NCI-H187 (cell line): ENCODE measurements at regions not wholly inside any gene's neighbourhood (a gene's known extent, or its start where the extent isn't known, plus 50 kb on each side); places are given as distances from the start of the nearest gene placed in this dataset.
"Not testable (repeated sequence)": the region's sequence is repeated elsewhere in the genome, so short reads cannot be mapped to it uniquely, and the experiment has no call there.

Experiments
- DNase-seq, 2 experiments: peaks; one replicate each; lab custom pipeline; 2025; lab: John Stamatoyannopoulos, UW

DNA sequence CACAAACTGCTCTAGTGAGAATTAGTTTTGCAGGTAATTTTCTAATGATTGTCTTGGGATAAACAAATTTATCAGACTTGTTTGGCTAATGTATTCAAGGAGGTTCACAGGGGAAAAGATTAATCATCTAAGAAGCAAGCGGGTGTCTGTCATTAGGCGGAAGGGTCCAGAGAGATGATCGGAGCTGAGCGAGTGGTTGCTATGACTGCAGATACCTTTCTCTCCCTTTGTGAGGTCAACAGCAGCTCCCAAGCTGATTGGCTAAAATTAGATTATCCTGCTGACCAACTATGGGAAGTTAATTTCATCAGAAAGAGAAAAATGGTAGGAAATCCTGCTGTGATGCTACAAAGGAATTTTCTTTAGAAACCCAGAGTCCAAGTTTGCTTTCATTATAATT, 276.0 kb downstream of the SOX2 start:
- no peak for DNase-seq

DNA sequence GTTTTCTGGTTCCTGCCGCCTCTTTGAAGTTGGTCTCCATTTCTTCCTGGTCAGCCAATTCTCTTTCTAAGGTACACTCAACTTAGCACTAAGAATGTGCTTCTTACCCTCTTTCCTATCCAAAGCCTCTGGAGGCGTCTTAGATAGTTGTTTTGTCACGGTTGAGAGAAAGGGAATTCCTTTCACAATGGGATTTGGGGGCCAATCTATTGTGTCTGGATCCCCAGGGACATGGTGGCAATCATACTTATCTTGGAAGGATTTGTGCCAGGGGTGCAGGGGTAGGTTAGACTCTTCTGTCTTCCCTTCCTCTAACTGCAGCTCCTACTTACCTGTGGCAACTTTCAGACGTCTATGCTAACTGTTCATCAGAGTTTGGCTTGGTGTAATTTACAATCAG, 287.1 kb downstream of the SOX2 start:
- DNase-seq = no peak

DNA sequence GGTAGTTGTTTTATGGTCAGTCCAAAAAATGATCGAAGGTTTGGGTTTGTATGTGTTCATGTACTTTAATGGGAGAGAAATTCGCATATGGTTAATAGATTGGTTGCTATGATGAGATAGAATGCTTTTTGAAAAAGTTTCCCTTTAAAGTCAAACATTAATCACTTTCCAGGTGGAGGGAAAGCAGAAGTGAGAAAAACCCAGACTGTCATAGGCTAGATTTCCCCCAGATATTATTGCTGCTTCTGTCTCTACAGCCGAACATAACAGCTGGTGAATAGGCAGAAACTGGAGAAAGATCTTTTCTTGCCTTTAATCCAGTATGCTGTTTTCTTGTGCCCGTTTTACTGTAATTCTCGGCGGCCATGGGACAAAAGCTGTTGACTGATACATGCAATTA, 287.6 kb downstream of the SOX2 start:
- DNase-seq = no peak

DNA sequence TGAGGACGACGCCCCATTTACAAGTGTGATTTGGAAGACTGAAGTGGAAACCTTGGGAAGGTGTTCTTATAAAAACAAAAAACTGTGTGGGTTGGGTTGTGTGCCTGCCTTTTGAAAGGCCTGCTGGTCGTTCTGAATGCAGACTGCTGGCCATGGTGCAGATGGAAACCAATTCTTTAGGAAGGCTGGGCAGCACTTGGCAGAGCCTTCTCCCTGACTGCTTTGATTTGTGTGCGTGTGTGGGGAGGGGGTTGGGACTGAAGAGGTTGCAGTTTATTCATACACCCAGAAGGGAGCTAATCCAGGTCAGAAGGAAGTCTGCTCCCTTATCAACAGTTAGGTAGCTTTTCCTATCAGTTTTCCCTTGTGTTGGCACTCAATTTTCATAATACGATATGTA, 288.7 kb downstream of the SOX2 start:
- no peak for DNase-seq

DNA sequence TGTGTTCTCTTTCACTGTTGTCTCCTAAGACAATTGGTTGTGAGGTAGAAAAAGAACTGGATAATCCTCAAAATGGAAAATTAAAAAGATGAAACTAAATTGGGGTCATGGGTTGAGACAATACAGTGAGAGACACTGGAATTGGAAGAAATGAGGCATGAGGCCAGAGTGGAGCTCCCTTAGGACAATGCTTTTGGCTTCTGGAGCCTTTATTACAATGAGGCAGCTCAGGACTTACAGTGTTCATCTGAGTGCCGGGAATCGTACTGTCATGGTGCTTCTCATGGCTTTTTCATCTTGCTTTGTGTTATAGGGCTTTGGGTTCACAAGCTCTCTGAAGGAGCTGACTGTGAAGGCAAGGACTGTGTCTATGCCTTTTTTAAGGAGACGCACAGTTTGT, 293.5 kb downstream of the SOX2 start:
- no peak for DNase-seq

DNA sequence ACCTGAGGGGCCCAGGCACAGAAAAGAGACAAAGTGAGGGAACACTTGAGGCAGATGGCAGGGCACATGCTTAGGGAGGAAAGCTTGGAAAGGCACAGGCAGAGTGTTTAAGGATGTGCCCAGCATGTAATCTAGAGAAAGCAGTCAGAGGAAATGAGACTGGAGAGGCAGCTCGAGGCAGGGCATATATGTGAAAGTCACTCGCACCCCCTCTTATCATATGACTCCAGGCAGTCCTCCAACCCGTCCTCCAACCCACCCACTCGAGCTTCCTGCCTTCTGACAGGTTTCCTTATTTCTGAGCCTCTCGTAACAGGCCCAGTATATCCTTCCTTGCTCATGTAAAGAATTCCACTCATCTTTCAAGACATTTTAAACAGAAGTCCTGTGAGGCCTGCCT, 294.0 kb downstream of the SOX2 start:
- no peak for DNase-seq

DNA sequence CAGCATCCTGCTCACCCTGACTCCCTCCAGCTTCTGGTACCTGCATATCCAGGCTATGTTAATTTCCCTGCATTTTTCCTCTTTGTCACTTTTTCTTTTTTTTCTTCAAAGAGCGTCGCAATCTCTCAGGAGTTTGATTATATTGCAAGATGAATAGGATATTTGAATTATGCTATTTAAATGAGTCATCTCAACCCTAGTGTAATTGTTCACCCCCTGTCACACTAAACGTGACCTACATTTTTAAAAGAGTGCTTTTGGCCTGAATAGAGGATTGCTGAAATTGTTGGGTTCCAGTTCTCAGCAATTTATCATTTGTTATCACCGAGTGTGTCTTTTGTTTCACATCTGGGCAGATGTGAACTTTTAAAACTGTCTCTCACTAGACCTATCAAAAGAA, 294.7 kb downstream of the SOX2 start:
- DNase-seq = no peak

DNA sequence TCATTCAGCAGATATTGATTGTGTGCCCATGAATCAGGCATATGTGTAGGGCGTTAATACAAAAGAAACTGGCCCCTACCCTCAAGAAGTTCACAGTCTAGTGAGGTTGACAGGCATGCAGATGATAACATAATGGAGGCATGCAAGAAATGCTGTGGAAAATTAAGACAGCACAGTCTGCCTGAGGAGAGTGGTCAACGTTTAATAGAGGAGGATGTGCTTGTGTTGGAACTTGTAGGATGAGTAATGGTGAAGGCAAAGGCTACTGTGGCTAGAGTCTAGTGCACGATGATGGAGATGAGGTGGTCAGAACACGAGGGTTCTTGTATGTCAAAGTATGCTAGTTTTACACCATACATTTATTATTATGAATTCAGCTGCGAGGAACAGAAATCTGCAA, 295.7 kb downstream of the SOX2 start:
- no peak for DNase-seq

DNA sequence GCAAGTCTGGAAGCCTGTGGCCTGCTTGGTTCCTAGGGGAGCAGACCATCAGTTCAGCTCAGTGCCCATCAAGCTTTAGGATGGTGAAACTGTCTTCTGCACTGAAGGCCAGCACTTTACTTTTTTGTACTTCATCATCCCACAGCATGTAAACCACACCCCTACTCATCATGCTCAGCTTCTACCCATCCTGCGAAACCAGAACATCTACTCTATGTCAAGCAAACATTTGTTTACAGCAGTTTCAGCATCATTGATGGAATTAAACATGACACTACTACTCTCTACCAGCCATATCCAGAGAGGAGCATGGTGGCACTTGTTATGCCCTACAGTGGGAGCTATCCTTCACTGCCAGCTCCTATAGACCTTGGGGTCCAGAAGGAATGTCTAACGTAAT, 306.6 kb downstream of the SOX2 start:
- DNase-seq = no peak

DNA sequence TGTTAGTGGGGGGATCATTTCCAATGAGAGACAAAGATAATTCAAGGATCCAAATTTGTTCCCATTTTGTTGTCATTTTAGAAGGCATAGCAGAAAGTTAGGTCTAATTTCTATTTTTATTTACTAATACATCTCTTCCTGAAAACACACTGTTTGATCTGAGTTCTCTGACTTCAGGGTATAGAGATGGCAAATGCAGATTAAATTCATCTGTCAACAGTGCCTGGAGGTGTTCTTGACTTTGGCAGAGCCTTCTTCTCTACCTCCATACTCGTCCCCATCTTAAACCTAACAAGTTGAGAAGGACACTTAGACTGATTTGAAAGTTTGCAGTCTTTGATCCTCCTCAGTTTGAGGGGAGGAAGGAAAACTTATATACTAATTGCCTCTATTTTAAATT, 308.2 kb downstream of the SOX2 start:
- DNase-seq = no peak

DNA sequence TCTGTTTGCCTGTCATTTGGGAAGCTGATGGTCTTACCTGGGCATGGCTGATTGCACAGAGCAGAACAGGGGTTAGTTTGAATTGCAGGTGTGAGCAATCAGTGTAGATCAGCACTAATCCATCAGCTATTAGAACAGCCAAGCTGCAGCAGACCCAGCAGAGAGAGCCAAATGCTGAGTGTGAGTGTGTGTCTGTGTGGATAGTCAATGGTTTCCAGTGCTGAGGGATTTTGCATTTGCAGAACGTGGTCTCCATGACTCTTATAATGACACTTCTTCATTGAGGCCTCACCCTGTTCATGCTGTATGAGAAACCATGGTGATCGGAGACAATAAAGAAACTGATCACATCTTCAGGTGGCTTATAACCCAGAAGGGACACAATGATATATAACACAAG, 312.1 kb downstream of the SOX2 start:
- DNase-seq = no peak

DNA sequence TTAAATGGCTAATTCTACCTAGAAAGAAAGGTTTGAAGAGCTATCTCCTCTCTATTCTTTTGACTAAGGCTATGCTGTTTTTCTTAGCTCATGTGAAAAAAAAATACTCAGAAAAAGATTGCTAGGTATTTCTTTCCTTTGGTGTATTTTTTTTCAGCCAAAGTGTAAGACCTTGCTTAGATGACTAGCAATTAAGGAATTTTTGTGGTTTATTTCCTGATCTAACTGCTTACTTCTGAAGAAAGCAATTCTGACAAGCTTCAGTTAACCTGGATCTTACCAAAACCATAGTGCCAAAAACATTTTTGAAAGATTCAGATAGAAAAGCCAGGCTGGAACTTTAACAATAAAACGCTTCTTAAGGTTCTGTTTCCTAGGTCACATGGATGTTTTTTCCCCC, 315.6 kb downstream of the SOX2 start:
- no peak for DNase-seq

DNA sequence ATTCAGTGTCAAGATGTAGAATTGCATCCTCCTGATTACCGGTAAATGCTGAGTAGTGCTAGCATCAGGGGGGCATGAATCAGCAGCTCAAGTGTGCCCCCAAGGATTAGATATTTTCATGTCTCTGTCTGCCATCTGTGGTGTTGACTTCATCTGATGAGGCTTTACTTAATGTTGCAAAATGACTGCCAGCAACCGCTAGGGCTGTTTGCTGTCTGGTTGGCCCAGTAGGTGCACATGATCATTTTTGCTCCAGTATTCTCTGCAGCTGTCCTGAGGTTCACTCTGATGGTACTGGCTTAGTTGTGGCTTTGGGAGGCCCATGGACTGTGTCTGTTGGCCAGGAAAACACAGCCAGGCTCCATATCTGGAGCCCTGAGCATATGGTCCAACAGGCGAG, 316.4 kb downstream of the SOX2 start:
- no peak for DNase-seq

DNA sequence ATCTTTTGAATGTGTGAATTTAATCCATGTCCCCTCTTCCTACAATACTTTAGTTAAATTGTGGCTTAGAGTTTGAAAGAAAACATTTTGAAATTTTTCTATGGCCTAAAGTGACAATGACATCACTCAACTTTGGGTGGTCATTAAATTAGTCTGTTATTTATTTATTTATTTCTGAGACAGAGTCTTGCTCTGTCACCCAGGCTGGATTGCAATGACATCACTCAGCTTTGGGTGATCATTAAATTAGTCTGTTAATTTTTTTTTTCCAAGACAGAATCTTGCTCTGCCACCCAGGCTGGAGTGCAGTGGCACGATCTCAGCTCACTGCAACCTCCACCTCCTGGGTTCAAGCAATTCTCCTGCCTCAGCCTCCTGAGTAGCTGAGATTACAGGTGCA, 322.5 kb downstream of the SOX2 start:
- not testable (repeated sequence) for DNase-seq

DNA sequence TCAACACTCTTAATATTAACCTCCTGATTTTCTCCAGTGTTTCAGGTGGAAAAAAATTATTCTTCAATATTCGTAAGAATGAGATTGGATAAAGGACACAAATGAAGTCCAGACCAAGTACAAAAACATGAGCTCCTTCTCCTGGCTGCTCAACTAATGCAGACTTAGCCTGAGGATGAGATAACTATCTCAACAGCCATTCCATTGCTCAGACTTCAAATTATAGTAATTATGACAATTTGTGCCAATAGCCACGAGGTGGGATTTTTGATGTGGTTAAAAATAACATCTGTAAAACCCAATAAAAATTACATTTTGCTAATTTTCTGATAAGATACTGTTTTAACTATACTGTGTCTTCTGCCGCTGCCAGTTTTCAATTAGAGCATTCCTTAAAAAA, 323.6 kb downstream of the SOX2 start:
- DNase-seq = no peak

DNA sequence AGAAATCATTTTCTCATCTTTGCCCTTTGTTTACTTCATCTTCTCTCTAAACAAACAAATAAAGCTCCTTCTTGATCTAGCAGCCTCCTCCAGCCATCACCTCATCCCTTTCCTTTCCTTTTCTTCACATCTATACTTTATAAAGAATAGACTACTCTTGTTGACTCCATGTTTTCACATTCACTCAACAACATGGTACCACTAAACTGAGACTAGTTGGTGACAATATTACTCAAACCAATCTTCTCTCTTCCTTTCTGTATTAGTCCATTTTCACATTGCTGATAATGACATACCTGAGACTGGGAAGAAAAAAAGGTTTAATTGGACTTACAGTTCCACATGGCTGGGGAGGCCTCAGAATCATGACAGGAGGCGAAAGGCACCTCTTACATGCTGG, 324.7 kb downstream of the SOX2 start:
- DNase-seq = no peak

DNA sequence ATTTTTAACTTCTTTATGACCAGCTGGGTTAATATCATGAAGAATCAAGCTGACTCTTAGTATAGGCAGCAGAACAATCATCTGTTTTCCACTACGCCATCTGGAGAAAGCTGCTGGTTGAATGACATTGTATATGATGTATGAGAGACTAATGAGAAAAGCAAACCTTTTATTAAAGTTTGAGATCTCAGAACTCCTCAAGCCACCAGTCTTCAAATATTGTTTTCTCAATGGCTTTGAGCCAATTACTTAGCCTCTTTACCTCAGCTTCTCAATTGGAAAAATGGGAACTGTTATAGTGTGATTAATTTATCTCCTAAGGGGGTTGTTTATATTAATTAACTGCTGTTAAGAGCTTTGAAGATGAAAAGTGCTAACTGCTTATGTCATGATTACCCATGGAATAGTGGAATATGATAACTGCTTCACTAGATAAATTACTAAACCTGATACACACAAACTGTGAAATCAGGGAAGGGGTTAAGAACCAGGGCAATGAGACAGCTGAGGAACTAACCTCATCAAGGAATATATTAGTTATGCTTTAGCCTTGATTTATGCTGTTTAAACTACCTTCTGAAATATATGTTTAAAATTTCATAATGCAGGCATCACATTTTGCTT, 330.1 kb downstream of the SOX2 start:
- no peak for DNase-seq

DNA sequence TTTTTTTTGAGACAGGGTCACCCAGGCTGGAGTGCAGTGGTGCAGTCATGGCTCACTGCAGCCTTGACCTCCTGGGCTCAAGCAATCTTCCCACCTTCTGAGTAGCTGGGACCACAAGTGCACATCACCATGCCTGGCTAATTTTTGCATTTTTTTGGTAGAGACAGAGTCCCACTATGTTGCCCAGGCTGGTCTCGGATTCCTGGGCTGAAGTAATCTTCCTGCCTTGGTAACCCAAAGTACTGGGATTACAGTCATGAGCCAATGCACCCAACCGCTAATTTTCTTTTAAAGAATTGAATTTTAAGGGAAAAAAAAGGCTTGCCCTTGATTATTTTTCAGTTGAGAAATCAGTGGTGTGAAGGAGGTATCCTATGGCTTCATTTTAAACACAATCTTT, 334.0 kb downstream of the SOX2 start:
- no peak for DNase-seq

DNA sequence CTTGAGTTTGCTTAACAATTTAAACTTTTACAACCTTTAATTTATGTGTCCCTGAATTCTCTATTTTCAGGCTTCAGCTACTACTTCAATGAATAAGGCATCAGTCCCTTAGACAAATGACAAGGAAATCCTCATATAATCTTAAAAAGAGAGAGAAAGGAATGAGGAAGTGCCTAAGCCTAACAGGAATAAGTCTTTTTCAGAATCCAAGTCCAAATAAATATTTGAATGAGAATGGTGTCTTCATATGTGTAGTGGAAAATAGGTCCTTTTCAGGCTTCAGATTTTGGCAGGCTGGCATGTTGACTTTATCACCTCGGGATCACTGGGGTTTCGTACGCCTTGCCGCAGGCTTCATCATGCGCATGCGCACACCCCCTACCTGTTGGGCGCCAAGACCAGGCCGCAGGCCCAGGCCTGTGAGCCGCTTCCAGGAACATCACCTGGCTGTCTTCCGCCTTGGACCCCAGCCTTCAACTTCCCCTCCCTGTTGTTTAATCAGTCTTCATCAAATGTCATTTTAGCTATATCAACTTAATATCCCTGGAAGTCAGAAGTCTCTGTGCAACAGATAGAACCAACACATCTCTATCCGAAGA, 334.5 kb downstream of the SOX2 start:
- no peak for DNase-seq

DNA sequence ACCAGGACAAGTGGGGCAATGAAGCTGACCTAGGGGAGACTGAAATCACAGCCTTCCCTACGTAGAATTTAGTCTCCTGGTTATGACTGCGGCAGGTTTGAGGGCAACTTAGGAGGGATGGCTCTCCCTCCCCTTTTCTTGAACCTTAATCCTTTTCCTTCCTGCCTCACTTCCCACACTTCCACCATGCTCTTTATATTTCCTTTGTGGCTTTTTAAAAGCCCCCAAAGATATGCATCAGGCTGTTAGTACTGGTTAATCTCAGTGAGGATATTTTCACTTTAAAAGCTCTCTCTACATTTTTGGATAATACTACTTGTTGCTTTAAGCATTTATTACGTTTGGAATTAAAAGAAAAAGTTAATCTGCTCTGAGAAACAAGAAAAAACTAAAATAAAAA, 339.2 kb downstream of the SOX2 start:
- DNase-seq = no peak

DNA sequence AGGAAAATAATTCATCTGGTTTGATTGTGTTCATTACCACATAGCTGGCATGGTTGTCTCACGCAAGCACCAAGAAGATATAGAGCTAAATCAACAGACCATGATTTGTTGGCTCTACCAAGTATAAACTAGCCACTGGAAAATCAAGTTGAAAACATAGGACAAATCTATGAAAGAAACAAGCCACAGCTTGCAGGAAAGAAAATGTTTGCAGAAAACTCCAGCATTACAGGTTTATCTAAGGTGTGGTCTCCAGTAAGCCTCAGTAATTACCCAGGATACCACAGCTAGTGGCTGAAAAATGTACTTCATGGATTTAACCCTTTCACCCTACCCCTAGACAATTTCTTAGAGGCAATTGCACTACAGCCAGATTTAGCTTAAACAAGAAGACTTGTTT, 340.6 kb downstream of the SOX2 start:
- no peak for DNase-seq

DNA sequence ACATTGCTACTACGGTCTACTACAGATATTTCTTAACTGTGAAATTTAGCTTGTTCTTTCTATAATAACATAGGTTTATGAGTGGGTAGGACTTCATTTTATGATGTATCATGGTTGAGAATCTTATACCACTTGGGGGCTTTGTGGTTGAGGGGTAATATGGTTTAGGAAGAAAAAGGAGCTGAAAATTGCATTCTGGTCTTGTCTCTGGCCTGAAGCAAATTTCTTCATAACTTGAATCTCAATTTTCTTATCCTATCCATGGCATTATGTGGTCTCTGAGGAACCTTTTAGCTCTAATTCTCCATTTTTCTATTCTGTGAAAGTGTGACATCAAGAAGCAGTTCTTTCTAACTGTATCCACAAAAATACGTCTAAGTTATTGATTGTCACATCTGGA, 341.0 kb downstream of the SOX2 start:
- no peak for DNase-seq

DNA sequence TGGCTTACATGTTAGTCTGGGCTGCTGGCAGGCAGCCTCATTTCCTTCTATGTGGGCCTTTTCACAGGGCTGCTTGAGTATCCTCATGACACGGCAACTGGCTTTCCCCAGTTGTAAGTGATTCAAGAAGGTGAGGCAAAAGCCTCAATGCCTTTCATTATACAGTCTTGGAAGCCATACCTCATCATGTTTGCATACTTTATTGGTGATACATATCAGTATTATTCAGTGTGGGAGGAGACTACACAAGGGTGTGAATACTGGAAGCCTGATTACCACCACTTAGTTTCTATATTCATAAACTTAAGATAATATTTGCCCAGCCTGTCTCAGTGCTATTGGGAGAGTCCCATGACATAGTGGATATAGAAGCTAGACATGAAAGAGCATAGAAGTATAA, 346.8 kb downstream of the SOX2 start:
- DNase-seq = no peak

DNA sequence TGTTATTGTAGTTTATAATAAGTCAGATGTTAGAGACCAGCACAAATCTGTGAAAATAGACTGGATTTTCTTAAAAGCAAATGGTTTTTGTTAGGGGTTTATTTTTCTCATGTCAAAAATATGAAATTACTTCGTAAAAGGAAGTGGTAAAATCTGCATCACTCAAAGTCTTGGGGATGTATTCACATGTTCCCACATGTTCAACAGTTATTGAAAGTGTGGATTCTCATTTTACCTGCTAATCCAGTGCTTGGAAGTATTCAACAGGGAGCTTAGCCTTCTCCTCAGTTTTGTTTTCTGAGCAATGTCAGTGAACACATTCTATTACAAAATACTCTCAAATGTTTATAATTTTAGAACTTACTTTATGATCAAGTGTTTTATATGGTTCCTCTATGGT, 352.0 kb downstream of the SOX2 start:
- DNase-seq = no peak

DNA sequence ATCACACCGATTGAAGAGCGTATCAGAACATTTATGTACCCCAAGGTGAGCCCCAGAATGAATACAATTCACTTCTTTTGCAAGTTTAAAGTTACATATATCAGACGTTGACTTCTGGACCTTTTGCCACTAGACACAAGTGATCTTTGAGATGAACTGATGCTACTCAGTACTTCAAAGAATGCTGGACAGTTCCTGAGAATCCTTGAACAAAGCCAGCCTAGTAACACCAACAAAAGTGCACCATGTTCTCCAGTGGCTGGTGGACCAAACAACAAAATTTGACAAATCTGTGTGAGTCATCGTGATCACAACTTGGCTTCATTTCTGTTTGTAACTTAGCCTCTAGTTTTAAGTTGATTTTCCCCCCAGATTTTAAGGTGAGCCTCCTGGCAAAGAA, 355.7 kb downstream of the SOX2 start:
- DNase-seq = no peak
